Epithelial cell of proximal tubule (primary cell): ENCODE measurements at regions not wholly inside any gene's neighbourhood (a gene's known extent, or its start where the extent isn't known, plus 50 kb on each side); places are given as distances from the start of the nearest gene placed in this dataset.

Experiments used
- DNase-seq: peaks from one replicate; pipeline ENCODE4 v3.0.0-alpha.2; 2011; ENCODE audit warnings: low read depth
- H3K4me3 ChIP-seq: 2 replicates; pipeline ENCODE4 v1.5.1; 2011; ENCODE audit warnings: low read depth, mild to moderate bottlenecking, low read length
- TF ChIP-seq, protein P1 (sequence below): conservative IDR thresholded peaks from 2 replicates; pipeline ENCODE4 v1.5.1; 2012; ENCODE audit warnings: low read depth, mild to moderate bottlenecking, low read length

DNA sequence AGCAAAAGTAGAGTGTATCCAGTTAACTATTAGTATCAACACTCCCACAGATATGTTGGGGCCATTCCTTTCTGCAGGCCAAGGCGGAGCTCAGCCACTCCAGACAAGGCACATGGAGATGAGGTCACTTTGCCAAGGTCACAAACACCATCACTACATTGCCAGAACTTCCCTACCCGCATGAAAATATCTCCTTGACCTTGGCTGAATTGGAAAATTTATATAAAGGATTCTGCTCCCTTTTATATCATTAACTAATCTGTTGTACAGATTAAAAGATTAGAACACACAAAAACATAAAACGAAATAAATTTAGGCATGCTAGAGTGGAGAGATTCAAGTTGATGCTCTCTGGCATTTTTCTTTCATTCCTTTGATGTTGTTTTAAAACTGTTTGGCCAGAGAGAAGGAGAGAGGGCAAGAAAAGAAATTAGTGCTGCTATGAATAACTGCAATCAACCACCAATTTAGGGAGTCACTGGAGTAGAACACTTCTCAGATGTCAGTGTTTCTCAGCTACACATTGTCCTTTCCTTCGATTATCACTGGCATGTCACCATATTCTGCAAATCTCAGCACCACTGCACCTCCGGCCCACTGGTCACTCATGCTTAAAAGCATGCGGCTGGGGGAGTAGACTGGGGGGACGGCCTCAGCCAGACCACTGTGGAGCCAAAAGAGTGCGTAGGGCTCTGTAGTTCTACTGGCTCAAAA lies 78.7 kb upstream of the ATP1B1 start:
- TF ChIP-seq, protein P1, sequence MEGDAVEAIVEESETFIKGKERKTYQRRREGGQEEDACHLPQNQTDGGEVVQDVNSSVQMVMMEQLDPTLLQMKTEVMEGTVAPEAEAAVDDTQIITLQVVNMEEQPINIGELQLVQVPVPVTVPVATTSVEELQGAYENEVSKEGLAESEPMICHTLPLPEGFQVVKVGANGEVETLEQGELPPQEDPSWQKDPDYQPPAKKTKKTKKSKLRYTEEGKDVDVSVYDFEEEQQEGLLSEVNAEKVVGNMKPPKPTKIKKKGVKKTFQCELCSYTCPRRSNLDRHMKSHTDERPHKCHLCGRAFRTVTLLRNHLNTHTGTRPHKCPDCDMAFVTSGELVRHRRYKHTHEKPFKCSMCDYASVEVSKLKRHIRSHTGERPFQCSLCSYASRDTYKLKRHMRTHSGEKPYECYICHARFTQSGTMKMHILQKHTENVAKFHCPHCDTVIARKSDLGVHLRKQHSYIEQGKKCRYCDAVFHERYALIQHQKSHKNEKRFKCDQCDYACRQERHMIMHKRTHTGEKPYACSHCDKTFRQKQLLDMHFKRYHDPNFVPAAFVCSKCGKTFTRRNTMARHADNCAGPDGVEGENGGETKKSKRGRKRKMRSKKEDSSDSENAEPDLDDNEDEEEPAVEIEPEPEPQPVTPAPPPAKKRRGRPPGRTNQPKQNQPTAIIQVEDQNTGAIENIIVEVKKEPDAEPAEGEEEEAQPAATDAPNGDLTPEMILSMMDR: no peak

DNA sequence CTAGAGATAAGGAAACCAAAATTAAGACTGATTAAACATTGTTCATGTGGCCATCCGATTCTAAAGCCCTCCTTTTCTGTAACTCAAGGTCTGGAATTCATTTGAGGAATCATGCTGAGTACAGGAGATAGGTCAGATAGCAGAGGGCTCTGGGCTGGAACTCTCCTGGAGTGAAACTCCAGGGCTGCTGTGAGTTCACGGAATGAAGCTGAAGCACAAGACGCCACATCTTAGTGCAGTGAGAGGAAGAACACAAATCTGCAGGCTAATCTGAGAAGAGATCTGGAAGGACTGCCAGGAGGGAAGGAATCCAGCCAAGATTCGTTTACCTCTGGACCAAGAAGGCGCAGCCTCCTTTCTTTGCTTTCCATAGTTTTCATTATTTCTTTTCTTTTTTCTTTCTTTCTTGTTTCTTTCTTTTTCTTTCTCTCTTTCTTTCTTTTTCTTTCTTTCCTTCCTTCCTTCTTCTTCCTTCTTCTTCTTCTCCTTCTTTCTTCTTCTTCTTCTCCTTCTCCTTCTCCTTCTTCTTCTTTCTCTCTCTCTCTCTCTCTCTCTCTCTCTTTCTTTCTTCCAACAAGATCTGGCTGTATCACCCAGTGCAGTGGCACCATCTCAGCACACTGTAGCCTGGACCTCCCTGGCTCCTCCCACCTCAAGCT lies 74.8 kb upstream of the ATP1B1 start:
- H3K4me3 ChIP-seq: no peak overlapping the region
- TF ChIP-seq, protein P1: no peak
- no peak for DNase-seq

More for the DNA sequence above, 78.7 kb upstream of the ATP1B1 start:
- H3K4me3 ChIP-seq: no peak overlapping the region
- no peak for DNase-seq

DNA sequence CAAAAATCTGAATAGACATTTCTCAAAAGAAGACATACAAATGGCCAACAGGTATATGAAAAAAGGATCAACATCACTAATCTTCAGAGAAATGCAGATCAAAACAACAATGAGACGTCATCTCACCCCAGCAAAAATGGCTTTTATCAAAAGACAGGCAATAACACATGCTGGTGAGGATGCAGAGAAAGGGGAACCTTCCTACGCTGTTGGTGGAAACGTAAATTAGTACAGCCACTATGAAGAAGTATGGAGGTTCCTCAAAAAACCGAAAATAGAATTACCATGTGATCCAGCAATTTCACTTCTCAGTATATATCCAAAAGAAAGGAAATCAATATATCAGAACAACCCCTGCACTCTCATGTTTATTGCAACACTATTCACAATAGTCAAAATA lies 65.1 kb upstream of the ATP1B1 start:
- no peak for DNase-seq
- H3K4me3 ChIP-seq: no peak overlapping the region
- TF ChIP-seq, protein P1: no peak

DNA sequence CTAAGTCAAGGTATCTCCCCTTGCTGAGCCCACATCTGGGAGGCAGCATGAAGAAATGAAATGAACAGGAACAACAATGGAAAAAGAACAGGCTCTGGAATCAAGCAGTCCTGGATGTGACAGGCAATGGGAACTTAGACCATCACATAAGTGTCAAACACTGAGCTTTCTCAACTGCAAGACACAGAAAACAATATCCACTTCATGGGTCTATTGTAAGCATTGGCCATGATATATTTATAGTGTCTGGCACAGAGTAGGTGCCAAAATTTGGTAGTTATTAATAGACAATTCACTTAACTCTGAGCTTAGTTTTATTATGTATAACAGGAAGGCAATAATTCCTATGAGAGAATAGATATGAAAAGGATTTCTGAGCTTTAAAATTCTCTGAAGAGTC lies 64.1 kb upstream of the ATP1B1 start:
- TF ChIP-seq, protein P1: no peak

DNA sequence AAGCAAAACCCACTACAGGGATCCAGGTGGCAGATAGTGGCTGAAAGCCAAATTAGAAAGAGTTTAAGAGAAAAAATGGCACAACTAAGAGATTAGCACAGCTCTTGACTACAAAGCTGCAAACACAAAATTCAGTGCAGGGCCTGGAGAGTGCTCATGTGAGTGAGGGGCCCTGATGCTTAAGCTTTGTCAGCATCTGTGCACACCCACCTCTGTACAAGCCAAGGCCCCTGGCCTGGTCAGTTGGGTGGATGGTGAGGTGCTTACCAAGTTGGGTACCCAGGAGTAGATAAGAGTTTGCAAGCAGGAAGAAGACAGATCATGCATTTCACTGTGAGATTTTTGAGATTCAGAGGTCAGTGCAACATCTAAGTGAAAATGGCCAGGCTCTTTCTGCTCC lies 62.7 kb upstream of the ATP1B1 start:
- H3K4me3 ChIP-seq: no peak overlapping the region
- TF ChIP-seq, protein P1: no peak
- no peak for DNase-seq

More for the DNA sequence above, 64.1 kb upstream of the ATP1B1 start:
- H3K4me3 ChIP-seq: no peak overlapping the region
- DNase-seq: no peak

DNA sequence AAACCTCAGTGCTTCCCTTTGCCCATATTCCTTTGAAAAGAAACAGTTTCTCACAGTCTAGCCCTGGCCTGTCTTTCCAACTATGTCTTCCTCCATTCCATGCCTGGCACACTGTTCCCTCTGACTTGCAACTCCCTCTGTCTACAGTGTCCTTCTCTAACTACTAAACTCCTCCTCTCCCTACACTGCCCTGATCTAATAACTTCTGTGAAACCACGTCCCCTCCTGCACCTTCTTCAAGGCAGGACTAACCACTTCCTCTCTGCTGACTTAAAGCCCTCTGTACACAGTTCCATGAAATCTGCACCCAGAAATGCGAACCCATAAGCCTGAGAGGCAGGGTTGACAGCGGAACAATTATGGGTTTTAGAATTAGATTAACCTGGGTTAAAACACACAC lies 62.2 kb upstream of the ATP1B1 start:
- no peak overlapping the region for H3K4me3 ChIP-seq
- DNase-seq: no peak
- TF ChIP-seq, protein P1: no peak

DNA sequence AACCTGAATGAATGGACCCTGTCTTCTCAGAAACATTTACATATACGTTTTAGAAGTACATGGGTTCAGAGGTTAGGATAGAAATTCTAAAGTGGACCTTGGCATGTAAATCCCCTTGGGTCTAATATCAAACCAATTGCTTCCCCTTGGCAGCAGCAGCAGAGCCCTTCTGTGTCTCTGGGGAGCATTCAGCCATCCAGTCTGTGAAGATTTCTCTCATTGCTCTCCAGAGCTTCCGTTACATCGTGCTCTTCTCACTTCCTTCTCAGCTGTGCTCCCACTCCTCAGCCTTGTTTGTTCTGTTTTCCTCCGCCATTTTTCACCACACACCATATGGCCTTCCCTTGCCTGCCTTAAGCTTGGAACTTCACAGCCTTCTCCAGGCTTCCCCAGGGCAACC lies 61.5 kb upstream of the ATP1B1 start:
- TF ChIP-seq, protein P1: no peak

More for the DNA sequence above, 61.5 kb upstream of the ATP1B1 start:
- no peak for DNase-seq
- no peak overlapping the region for H3K4me3 ChIP-seq
